ENCODE measurements at regions not wholly inside any gene's neighbourhood (a gene's known extent, or its start where the extent isn't known, plus 50 kb on each side); places are given as distances from the start of the nearest gene placed in this dataset.

- H3K4me1 ChIP-seq (ENCODE audit: control insufficient read depth in 1 of 2, insufficient read depth in 2 of 2, low read length in 2 of 2): peaks cover 42 to 44% of the 10 kb centered on the region in 2 experiments
- H3K4me2 ChIP-seq (ENCODE audit: low read length): no peak overlapping the region
- no peak for DNase-seq (ENCODE audit: low read depth, low spot score)
- no peaks in the 10 kb centered on the region for H3K9me2 ChIP-seq (ENCODE audit: insufficient read depth)
- H3K36me3 ChIP-seq (ENCODE audit: control insufficient read depth in 1 of 2, insufficient read depth in 2 of 2, low read length in 2 of 2): no peaks in the 10 kb centered on the region
- H3K9me3 ChIP-seq (ENCODE audit: control insufficient read depth in 1 of 2, insufficient read depth in 1 of 2, low read depth in 1 of 2, low read length in 2 of 2): peaks cover 0 to 1% of the 10 kb centered on the region in 2 experiments; a peak in 1 of 4 replicates
- no peaks in the 10 kb centered on the region for H3K27me3 ChIP-seq (ENCODE audit: insufficient read depth, low read length)
- no peaks in the 10 kb centered on the region for H4K20me1 ChIP-seq (ENCODE audit: insufficient read depth)
- H3K4me3 ChIP-seq (replicated peaks in 1 of 2; ENCODE audit: low read depth in 1 of 2, low read length in 2 of 2): no peak overlapping the region
- no peak overlapping the region for H3K9ac ChIP-seq (ENCODE audit: low read length)
- ChIA-PET RAD21 (ENCODE audit: low non-redundant PET in 1 of 2, low total read pairs in 2 of 2, uncharacterized antibody in 2 of 2, unreplicated experiment in 2 of 2) (no interaction called here), POLR2A (no interaction called here), CTCF (no interaction called here)
- H2AFZ ChIP-seq (ENCODE audit: low read depth, low read length, poor library complexity, severe bottlenecking): no peak overlapping the region
- intact Hi-C loops (cut with micrococcal nuclease): loop anchor here (5.0 to 10.0 kb wide), 8 partner anchors 254 to 684 kb away; partner anchors contain the start of genes SCAF11, SLC38A1 and SLC38A2
- TF ChIP-seq POLR2AphosphoS5 (IDR thresholded peaks at IDR 0.05; ENCODE audit: low read depth, low read length): no peak
- TF ChIP-seq ZFX (IDR thresholded peaks at IDR 0.05): no peak
- TF ChIP-seq SP1 (IDR thresholded peaks at IDR 0.05; ENCODE audit: low read depth): no peak
- no peak for TF ChIP-seq TCF7L2 (IDR thresholded peaks at IDR 0.05; ENCODE audit: borderline replicate concordance, extremely low read depth, insufficient read depth, insufficient read length)
- TF ChIP-seq EZH2phosphoT487 (IDR thresholded peaks at IDR 0.05; ENCODE audit: borderline replicate concordance): no peak
- no peak for TF ChIP-seq MAX (IDR thresholded peaks at IDR 0.05)
- no peak for TF ChIP-seq CTCF (IDR thresholded peaks at IDR 0.05 in 2 of 3, conservative IDR thresholded peaks at IDR 0.05 in 1 of 3; ENCODE audit: borderline replicate concordance in 1 of 3, insufficient read depth in 1 of 3, low read depth in 2 of 3, low read length in 2 of 3)
- no peak for TF ChIP-seq CEBPB (IDR thresholded peaks at IDR 0.05; ENCODE audit: low read depth)
- TF ChIP-seq SIN3A (IDR thresholded peaks at IDR 0.05; ENCODE audit: low read depth): no peak
- no peak for TF ChIP-seq ELF1 (IDR thresholded peaks at IDR 0.05; ENCODE audit: borderline replicate concordance, low read depth)
- no peak for TF ChIP-seq REST (IDR thresholded peaks at IDR 0.05; ENCODE audit: low read depth)
- no peak for TF ChIP-seq EZH2 (IDR thresholded peaks at IDR 0.05)
- no peak for TF ChIP-seq FOSL1 (IDR thresholded peaks at IDR 0.05; ENCODE audit: low read depth)
- no peak for TF ChIP-seq SRF (IDR thresholded peaks at IDR 0.05; ENCODE audit: low read depth)
- no peak for TF ChIP-seq JUND (IDR thresholded peaks at IDR 0.05)
- TF ChIP-seq POLR2A (IDR thresholded peaks at IDR 0.05; ENCODE audit: borderline replicate concordance, extremely low read depth, insufficient read depth, insufficient read length): no peak
- no peak for TF ChIP-seq ZNF274 (IDR thresholded peaks at IDR 0.05; ENCODE audit: low read depth, low read length)
- no peak for TF ChIP-seq ATF3 (IDR thresholded peaks at IDR 0.05)
- TF ChIP-seq CBX3 (IDR thresholded peaks at IDR 0.05; ENCODE audit: low read depth): no peak
- no peak for TF ChIP-seq YY1 (IDR thresholded peaks at IDR 0.05; ENCODE audit: extremely low read depth, insufficient replicate concordance, low read depth, low read length)
- no peak overlapping the region for H3K27ac ChIP-seq (ENCODE audit: low read depth, low read length)
- no peaks in the 10 kb centered on the region for H3K79me2 ChIP-seq (ENCODE audit: insufficient read depth, low read length)
- BruUV-seq (replicated peaks): no TSS peak
- no peak for ATAC-seq
Observed at GRCh38 chr12:46678426-46678825, 147.4 kb downstream of the SLC38A4 start.

Data from HCT116 (cell line).